Activated T-cell treated with anti-CD3 and anti-CD28 coated beads, Interleukin-2, amount 50 U/mL, for 72 hours (primary cell): ENCODE measurements at regions not wholly inside any gene's neighbourhood (a gene's known extent, or its start where the extent isn't known, plus 50 kb on each side); places are given as distances from the start of the nearest gene placed in this dataset.

Experiments
- ATAC-seq, 2 donors: fragments of 150-1000 bp; cut with Tn5 transposase; replicated peaks in 1 of 2; 2 replicates each; pipeline ENCODE4 v1.10.0; 2021; ENCODE audit warnings: moderate library complexity in 2 of 2, mild to moderate bottlenecking in 1 of 2
- DNase-seq, 2 donors: peaks; one replicate each; pipeline ENCODE4 v3.0.0; 2021 to 2022; ENCODE audit warnings: mixed read lengths in 1 of 2
- H3K27ac Mint-ChIP-seq: one replicate; pipeline ENCODE4 v1.8.0; 2022; ENCODE audit warnings: mild to moderate bottlenecking, moderate library complexity, mixed read lengths
- H3K27me3 Mint-ChIP-seq: one replicate; pipeline ENCODE4 v1.8.0; 2022; ENCODE audit warnings: low read depth, mixed read lengths
- H3K36me3 Mint-ChIP-seq, 2 donors: one replicate each; pipeline ENCODE4 v1.8.0; 2022; ENCODE audit warnings: mixed read lengths in 2 of 2, mild to moderate bottlenecking in 1 of 2; ENCODE audit not compliant: insufficient read depth in 2 of 2
- H3K4me1 Mint-ChIP-seq: one replicate; pipeline ENCODE4 v1.8.0; 2022; ENCODE audit warnings: low read depth, mixed read lengths
- H3K4me3 Mint-ChIP-seq, 2 donors: one replicate each; pipeline ENCODE4 v1.8.0; 2022; ENCODE audit warnings: mild to moderate bottlenecking in 2 of 2, mixed read lengths in 2 of 2, moderate library complexity in 2 of 2
- H3K9me3 Mint-ChIP-seq, 2 donors: one replicate each; pipeline ENCODE4 v1.8.0; 2022; ENCODE audit warnings: mixed read lengths in 2 of 2

DNA sequence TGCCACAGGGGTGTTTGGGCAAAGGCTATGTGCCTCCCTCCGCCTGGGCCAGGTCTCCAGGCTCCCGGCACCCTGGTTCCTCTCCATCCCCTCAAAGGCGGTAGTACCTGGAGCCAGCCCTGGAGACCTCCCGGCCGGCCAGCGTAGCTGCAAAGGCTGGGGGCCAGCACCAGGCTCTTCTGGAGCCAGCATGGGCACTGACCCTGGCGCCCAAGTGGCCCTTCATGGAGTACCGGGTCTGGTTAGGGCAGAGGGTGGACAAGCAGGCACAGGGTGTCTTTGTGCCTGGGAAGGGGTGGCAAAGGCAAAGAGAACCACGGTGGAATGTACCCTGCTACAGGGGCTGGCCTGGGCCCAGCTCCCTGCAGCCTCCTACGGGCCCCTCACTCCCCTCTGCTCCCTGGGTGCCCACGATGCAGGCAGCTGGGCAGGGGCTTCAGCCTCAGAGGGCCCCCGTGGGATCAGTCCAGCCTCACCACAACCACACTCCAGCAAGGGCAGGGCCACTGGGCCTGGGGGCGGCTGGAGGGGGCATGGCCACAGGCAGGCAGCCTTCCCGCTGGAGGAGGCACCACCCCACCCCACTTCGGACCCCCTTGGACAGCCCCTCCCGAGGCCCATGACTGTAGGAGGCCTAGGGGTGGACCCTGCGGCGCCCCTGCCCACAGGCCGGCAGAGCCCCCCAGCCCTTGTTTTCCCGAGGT lies 112.9 kb upstream of the NKX1-1 start:
- Mint-ChIP-seq H3K4me1 (no peaks in the 10 kb centered on the region), H3K27ac (no peak overlapping the region), H3K36me3 (no peaks in the 10 kb centered on the region), H3K4me3 (no peak overlapping the region), H3K9me3 (no peaks in the 10 kb centered on the region), H3K27me3 (peaks cover 17% of the 10 kb centered on the region)
- ATAC-seq (no peak), DNase-seq (no peak)

DNA sequence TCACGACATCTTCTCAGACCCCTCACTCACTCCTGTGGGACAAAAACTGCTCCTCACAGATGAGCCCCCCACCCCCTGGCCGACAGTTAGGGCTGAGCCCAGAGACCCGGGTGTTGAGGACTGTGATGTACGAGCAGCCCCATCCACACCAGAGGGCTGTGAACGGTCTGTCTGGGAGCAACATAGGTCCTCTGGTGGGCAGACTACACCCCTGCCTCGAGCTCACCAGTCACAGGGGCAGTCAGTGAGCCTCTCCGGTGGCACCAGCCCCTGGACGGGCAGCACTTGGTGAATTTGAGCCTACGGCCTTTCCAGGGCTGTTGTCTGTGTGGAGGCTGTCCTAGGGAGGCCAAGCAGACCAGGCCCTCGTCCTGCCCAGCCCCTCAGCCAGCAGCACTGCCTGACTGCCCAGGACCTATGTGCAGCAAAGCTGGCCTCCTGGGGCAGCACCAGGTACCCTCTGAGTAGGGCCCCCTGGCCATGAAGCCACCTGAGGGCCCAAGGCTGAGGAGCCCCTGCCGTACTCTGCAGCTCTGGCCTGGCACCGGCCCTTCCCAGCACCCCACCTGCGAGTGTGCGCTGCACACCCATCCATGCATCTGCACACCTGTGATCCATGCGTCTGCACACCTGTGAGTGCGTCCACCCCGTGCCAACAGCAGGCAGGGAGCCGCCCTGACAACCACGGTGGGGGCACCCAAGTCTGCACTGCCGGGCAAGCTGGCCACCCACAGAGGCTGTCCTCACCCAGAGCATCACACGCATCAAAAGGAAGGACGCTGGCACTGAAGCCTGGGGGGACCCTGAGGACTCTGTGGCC lies 111.6 kb upstream of the NKX1-1 start:
- DNase-seq (no peak), ATAC-seq (no peak)
- no peak overlapping the region for H3K4me3 Mint-ChIP-seq
- no peak overlapping the region for H3K27ac Mint-ChIP-seq
- peaks cover 6% of the 10 kb centered on the region for H3K27me3 Mint-ChIP-seq
- H3K36me3 Mint-ChIP-seq = no peaks in the 10 kb centered on the region
- H3K9me3 Mint-ChIP-seq = no peaks in the 10 kb centered on the region
- no peaks in the 10 kb centered on the region for H3K4me1 Mint-ChIP-seq

DNA sequence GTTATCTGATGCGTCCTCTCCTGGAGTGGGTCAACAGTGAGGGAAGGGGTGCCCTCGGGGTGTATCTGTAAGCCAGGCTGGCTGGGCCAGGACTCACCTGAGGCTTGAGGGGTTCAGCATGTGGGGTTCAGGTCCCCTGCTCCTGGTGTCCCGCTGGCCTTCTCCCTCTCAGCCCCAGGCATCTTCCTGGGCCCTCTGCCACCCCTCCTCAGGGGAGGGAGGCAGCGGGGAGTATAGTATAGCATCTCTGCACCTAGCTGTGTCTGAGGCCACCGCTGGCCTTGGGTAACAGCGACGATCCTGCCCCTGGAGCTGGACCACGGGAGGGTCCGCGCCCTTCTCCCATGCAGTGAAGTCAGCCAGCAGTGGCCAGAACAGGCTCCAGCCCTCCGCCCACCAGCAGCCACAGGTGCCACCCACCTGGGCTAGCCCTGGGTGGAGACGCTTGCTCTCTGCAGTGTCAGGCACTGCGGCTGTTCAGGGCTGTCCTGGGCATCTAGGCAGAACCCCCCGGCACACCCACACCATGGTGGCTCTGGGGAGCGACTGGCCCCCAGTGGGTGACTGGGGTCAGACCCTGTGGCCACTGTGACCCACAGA lies 110.7 kb upstream of the NKX1-1 start:
- DNase-seq = no peak
- Mint-ChIP-seq H3K4me1 (no peaks in the 10 kb centered on the region), H3K4me3 (no peak overlapping the region), H3K27ac (no peak overlapping the region), H3K36me3 (no peaks in the 10 kb centered on the region), H3K27me3 (peaks cover 6% of the 10 kb centered on the region), H3K9me3 (no peaks in the 10 kb centered on the region)
- ATAC-seq = no peak

DNA sequence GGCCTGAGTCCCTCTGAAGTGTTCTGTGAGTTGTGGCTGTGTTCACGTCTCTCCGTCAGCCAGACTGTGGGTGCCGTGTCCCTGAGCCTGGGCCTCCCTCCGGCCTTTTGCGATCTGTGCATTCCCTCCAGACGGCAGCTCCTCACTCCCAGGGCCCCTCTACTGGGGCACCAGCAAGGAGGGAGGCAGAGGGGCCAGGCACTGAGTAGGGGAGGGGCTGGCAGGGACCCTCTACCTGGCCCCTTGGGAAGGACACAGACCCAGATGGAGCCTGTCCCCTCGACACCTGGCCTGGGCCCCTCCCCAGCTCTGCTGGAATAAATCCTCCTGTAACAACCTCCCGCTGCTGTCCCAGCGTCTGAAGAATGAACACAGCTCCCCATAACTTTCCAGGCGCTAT lies 110.0 kb upstream of the NKX1-1 start:
- Mint-ChIP-seq H3K27ac (no peak overlapping the region), H3K9me3 (no peaks in the 10 kb centered on the region), H3K27me3 (peaks cover 6% of the 10 kb centered on the region), H3K4me3 (no peak overlapping the region), H3K4me1 (no peaks in the 10 kb centered on the region), H3K36me3 (no peaks in the 10 kb centered on the region)
- ATAC-seq = no peak
- no peak for DNase-seq

DNA sequence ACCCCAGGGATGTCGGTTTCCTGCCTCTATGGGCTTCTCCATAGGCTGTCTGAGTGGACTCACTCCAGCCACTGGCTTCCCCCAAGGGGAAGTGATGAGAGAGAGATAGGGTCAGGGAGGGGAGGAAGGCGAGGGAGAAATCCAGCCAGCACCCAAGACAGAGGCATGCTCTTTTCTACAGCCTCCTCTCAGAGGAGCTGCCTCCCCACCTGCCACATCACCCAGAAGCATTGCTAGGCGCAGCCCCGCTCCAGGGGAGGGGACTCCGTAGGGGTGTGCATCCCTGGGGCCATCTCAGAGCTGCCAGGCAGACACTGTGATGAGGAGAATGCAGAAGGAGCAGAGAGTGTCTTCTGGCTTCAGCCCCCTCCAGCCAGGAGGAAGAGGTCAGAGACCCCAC lies 109.5 kb upstream of the NKX1-1 start:
- Mint-ChIP-seq H3K27me3 (peaks cover 6% of the 10 kb centered on the region), H3K27ac (no peak overlapping the region), H3K4me3 (no peak overlapping the region), H3K36me3 (no peaks in the 10 kb centered on the region), H3K9me3 (no peaks in the 10 kb centered on the region), H3K4me1 (no peaks in the 10 kb centered on the region)
- ATAC-seq (no peak), DNase-seq (no peak)

DNA sequence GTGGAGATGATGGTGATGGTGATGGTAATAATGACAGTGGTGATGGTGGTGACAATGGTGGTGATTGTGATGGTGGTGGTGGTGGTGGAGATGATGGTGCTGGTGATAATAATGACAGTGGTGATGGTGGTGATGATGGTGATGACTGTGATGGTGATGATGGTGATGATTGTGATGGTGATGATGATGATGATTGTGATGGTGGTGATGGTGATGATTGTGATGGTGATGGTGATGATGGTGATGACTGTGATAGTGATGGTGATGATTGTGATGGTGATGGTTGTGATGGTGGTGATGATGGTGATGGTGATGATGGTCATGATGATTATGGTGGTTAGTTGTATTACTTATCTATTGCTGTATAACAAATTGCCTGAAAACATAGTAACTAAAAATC lies 108.9 kb upstream of the NKX1-1 start:
- Mint-ChIP-seq H3K9me3 (no peaks in the 10 kb centered on the region), H3K27me3 (peaks cover 6% of the 10 kb centered on the region), H3K36me3 (no peaks in the 10 kb centered on the region), H3K4me3 (no peak overlapping the region), H3K27ac (no peak overlapping the region), H3K4me1 (no peaks in the 10 kb centered on the region)
- DNase-seq = no peak
- no peak for ATAC-seq

DNA sequence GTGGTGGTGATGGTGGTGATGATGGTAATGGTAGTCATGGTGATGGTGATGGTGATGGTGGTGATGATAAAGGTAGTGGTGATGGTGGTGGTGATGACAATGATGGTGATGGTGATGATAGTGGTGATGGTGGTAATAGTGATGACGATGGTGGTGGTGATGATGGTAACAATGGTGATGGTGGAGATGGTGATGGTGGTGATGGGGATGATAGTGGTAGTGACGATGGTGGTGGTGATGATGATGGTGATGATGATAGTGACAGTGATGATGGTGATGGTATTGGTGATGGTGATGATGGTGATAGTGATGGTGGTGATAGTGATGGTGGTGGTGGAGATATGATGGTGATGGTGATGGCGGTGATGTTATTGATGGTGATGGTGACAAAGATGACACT lies 108.4 kb upstream of the NKX1-1 start:
- no peaks in the 10 kb centered on the region for H3K4me1 Mint-ChIP-seq
- DNase-seq = no peak
- H3K36me3 Mint-ChIP-seq = no peaks in the 10 kb centered on the region
- no peak for ATAC-seq
- H3K4me3 Mint-ChIP-seq = no peak overlapping the region
- H3K9me3 Mint-ChIP-seq = no peaks in the 10 kb centered on the region
- H3K27ac Mint-ChIP-seq = no peak overlapping the region
- H3K27me3 Mint-ChIP-seq = peaks cover 2% of the 10 kb centered on the region

DNA sequence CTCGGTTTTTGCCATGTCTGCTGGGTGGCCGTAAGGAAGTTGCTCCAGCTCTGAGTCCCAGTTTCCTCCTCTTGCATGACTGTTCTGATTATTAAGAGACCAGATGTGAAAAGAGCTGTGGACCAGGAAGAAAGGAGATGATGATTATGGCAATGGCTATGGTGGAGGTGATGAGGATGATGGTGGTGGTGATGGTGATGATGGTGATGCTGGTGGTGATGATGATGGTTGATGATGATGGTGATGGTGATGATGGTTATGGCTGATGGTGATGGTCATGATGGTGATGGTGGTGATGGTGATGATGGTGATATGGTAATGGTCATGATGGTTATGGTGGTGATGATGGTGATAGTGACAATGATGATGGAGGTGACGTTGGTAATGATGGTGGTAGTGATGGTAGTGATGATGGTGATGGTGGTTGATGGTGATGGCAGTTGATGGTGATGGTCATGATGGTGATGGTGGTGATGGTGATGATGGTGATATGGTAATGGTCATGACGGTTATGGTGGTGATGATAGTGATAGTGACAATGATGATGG lies 107.8 kb upstream of the NKX1-1 start:
- DNase-seq (no peak), ATAC-seq (no peak)
- Mint-ChIP-seq H3K4me1 (no peaks in the 10 kb centered on the region), H3K4me3 (no peak overlapping the region), H3K9me3 (no peaks in the 10 kb centered on the region), H3K27ac (no peak overlapping the region), H3K27me3 (no peaks in the 10 kb centered on the region), H3K36me3 (no peaks in the 10 kb centered on the region)

DNA sequence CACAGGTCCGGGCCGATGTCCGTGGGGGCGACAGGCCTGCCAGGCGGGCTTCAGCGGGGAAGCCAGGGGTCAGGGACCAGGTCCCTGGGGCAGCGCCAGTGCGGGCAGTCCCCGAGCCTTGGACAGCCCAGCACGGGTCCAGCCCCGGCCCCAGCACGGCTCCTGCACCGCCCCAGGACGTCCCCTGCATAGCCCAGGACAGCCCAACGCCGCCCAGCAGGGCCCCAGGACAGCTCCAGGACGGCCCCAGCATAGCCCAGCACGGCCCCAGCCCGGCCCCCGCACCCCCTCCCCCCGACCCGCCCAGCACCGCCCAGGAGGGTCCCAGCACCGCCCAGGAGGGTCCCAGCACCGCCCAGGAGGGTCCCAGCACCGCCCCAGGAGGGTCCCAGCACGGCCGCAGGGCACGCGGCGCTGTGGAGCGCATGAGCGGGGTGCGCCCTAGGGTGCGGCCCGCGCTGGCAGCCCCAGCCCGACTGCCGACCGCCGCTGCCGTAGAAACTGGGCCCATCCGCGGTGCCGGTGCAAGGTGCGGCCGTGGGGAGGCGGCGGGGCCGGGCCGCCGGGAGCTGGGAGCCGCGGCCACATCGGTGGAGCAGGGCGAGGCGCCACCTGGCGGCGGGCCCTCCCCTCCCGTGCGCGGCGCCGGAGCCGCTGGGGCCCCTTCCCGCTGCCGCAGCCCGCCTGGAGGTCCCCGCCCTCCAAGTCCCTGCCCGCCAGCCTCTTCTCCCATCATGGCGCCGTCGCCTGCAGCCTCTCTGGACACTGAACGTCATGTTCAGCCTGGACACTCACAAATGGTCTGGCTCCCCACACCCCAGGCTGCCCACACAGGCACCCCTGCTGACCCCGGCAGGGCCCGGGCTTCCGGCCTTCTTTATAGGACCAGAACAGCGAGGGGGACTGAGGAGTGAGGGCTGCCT lies 106.8 kb upstream of the NKX1-1 start:
- Mint-ChIP-seq H3K27me3 (no peaks in the 10 kb centered on the region), H3K4me3 (peak overlapping the region in 1 of 2 donors; percentile 58), H3K9me3 (no peaks in the 10 kb centered on the region), H3K36me3 (no peaks in the 10 kb centered on the region), H3K4me1 (no peaks in the 10 kb centered on the region), H3K27ac (no peak overlapping the region)
- ATAC-seq (peak; percentile 73 to 80), DNase-seq (peak; percentile 54 to 62)

DNA sequence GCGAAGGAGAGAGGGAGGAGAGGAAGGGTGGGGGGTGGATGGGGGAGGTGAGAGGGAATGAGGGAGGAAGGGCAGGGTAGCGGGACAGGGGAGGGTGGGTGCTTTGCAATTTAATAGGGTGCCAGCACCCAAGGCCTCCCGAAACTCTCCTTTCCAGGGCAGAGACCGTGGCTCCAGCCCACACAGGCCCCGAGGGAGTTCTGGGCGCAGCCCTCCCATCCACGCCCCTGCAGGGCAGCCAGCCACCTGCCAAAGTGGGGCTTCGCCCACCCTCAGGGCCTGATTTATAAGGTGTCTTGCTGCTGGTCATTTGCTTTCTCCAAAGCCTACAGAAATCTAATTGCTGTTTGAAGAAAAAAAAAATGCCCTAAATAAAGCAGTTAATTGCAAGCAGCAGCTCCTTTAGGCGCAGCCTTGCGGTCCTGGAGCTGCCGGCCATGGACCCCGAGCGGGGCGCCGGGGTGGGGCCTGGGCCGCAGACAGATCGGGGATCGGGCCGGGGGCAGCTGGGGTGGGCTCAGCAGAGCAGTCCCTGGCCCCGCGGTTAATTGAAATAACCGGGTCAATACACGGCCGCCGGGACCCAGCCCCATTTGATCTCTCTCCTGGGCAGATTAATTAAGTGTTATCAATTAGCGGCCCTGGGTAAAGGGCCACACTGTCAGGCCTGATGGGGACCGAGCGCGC lies 106.0 kb upstream of the NKX1-1 start:
- Mint-ChIP-seq H3K4me3 (no peak overlapping the region), H3K27me3 (no peaks in the 10 kb centered on the region), H3K4me1 (no peaks in the 10 kb centered on the region), H3K36me3 (no peaks in the 10 kb centered on the region), H3K9me3 (no peaks in the 10 kb centered on the region), H3K27ac (no peak overlapping the region)
- DNase-seq = no peak
- ATAC-seq = no peak

DNA sequence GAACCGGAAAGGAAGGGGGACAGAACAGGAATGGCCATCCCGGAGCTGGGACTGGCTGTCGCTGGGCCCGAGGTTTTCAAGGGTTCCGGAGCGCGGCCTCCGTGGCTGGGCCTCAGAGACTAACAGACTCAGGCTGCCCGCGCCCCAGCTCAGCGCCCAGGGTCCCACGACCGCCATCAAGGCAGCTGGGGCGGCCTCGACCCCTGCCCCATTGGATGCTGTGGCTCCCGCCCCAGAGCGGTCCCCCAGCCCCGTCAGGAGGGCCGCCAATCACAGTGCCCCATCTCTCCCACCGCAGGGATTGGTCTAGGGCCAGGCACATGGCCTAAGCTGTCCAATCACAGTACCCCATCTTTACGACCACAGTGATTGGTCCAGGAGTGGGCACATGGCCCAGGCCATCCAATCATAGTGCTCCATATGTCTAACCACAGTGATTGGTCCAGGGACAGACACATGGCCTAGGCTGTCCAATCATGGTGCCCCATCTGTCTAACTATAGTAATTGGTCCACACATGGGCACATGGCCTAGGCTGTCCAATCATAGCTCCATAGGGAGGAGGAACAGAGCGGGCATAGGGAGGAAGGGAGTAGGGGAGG lies 105.3 kb upstream of the NKX1-1 start:
- H3K27ac Mint-ChIP-seq = no peak overlapping the region
- no peaks in the 10 kb centered on the region for H3K9me3 Mint-ChIP-seq
- H3K4me1 Mint-ChIP-seq = no peaks in the 10 kb centered on the region
- no peak overlapping the region for H3K4me3 Mint-ChIP-seq
- H3K27me3 Mint-ChIP-seq = no peaks in the 10 kb centered on the region
- H3K36me3 Mint-ChIP-seq = no peaks in the 10 kb centered on the region
- DNase-seq (peak in 1 of 2 donors; percentile 25), ATAC-seq (peak; percentile 44 to 74)

DNA sequence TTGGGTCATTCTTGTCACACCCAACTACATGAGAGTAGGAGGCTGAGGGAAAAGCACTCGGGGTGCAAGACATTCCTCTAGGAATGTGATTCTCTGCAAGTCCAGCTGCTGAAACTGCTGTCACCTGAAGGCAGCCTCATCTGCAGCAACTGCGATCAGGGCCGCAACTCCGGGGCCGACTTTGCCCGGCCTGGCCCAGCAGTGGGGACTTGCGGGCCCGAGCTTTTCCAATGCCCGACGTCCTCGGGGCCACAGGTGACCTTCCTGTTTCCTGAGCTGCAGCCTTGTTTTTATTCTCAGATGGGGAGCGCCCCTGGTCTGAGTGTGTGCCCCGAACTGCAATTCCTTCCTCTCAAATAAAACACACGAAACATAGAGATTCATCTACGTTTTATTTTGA lies 104.7 kb upstream of the NKX1-1 start:
- H3K36me3 Mint-ChIP-seq = no peaks in the 10 kb centered on the region
- DNase-seq (no peak), ATAC-seq (no peak)
- H3K9me3 Mint-ChIP-seq = no peaks in the 10 kb centered on the region
- no peak overlapping the region for H3K27ac Mint-ChIP-seq
- no peak overlapping the region for H3K4me3 Mint-ChIP-seq
- no peaks in the 10 kb centered on the region for H3K4me1 Mint-ChIP-seq
- no peaks in the 10 kb centered on the region for H3K27me3 Mint-ChIP-seq
